Body of pancreas (tissue), 4 donors: ENCODE measurements at regions not wholly inside any gene's neighbourhood (a gene's known extent, or its start where the extent isn't known, plus 50 kb on each side); places are given as distances from the start of the nearest gene placed in this dataset.
"Not testable (repeated sequence)": the region's sequence is repeated elsewhere in the genome, so short reads cannot be mapped to it uniquely, and the experiment has no call there.

ENCODE experiments used
- CTCF ChIP-seq, 7 experiments: fragments of 450-650 bp in 4 of 7; fragments of 200-600 bp in 3 of 7; sonication (generic) in 3 of 7; IDR thresholded peaks; one replicate each; pipeline ENCODE4 v1.5.1; 2016 to 2019; ENCODE audit warnings: antibody characterized with exemption in 7 of 7
- POLR2A ChIP-seq, 3 donors: fragments of 450-650 bp; IDR thresholded peaks; one replicate each; pipeline ENCODE4 v1.6.1; 2016; ENCODE audit warnings: antibody characterized with exemption in 3 of 3, mild to moderate bottlenecking in 2 of 3

DNA sequence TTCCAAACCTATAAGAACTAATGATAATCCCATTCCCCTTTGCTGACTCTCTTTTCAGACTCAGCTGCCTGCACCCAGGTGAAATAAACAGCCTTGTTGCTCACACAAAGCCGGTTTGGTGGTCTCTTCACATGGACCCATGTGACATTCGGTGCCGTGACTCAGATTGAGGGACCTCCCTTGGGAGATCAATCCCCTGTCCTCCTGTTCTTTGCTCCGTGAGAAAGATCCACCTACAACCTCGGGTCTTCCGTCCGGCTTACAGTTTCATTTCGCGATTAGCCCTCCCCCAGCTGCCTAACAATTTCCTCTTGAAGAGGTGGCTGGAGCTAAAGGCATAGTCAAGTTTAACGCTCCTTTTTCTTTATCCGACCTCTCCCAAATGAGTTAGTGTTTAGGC is 1324.0 kb downstream of the XPNPEP1 start:
- TF ChIP-seq POLR2A, CTCF (IDR thresholded peaks at IDR 0.05): not testable (repeated sequence)
